ENCODE measurements at regions not wholly inside any gene's neighbourhood (a gene's known extent, or its start where the extent isn't known, plus 50 kb on each side); places are given as distances from the start of the nearest gene placed in this dataset.

- H3K27me3 ChIP-seq (ENCODE audit: control insufficient read depth, insufficient read depth, low read length), result no peaks in the 10 kb centered on the region
- no peak overlapping the region for H3K4me3 ChIP-seq (ENCODE audit: low read depth, low read length)
- no peaks in the 10 kb centered on the region for H3K36me3 ChIP-seq (ENCODE audit: control insufficient read depth, insufficient read depth, low read length)
- TF ChIP-seq CTCF (IDR thresholded peaks at IDR 0.05; ENCODE audit: insufficient read depth, low read length, poor library complexity, severe bottlenecking), result no peak
- no peak for DNase-seq (ENCODE audit: low read depth)
These were observed 70.9 kb upstream of the ETS2 start for GRCh38 chr21:38734646-38735365.

- DNase-seq (ENCODE audit: low read depth), result no peak
- Histone ChIP-seq H3K36me3 (ENCODE audit: control insufficient read depth, insufficient read depth, low read length) (no peaks in the 10 kb centered on the region), H3K27me3 (ENCODE audit: control insufficient read depth, insufficient read depth, low read length) (no peaks in the 10 kb centered on the region), H3K4me3 (ENCODE audit: low read depth, low read length) (no peak overlapping the region)
- no peak for TF ChIP-seq CTCF (IDR thresholded peaks at IDR 0.05; ENCODE audit: insufficient read depth, low read length, poor library complexity, severe bottlenecking)
These were observed 70.0 kb upstream of the ETS2 start for GRCh38 chr21:38735626-38736206.

- DNase-seq (ENCODE audit: low read depth), result no peak
- no peak for TF ChIP-seq CTCF (IDR thresholded peaks at IDR 0.05; ENCODE audit: insufficient read depth, low read length, poor library complexity, severe bottlenecking)
- Histone ChIP-seq H3K36me3 (ENCODE audit: control insufficient read depth, insufficient read depth, low read length) (no peaks in the 10 kb centered on the region), H3K4me3 (ENCODE audit: low read depth, low read length) (no peak overlapping the region), H3K27me3 (ENCODE audit: control insufficient read depth, insufficient read depth, low read length) (no peaks in the 10 kb centered on the region)
These were observed 65.6 kb upstream of the ETS2 start for GRCh38 chr21:38740090-38740489.

- Histone ChIP-seq H3K4me3 (ENCODE audit: low read depth, low read length) (no peak overlapping the region), H3K36me3 (ENCODE audit: control insufficient read depth, insufficient read depth, low read length) (no peaks in the 10 kb centered on the region), H3K27me3 (ENCODE audit: control insufficient read depth, insufficient read depth, low read length) (no peaks in the 10 kb centered on the region)
- no peak for DNase-seq (ENCODE audit: low read depth)
- TF ChIP-seq CTCF (IDR thresholded peaks at IDR 0.05; ENCODE audit: insufficient read depth, low read length, poor library complexity, severe bottlenecking), result no peak
These were observed 64.4 kb upstream of the ETS2 start for GRCh38 chr21:38741092-38741949.

GRCh38 chr21:38741950-38742256, 63.8 kb upstream of the ETS2 start:
- Histone ChIP-seq H3K36me3 (ENCODE audit: control insufficient read depth, insufficient read depth, low read length) (no peaks in the 10 kb centered on the region), H3K27me3 (ENCODE audit: control insufficient read depth, insufficient read depth, low read length) (no peaks in the 10 kb centered on the region), H3K4me3 (ENCODE audit: low read depth, low read length) (no peak overlapping the region)
- DNase-seq (ENCODE audit: low read depth), result no peak
- no peak for TF ChIP-seq CTCF (IDR thresholded peaks at IDR 0.05; ENCODE audit: insufficient read depth, low read length, poor library complexity, severe bottlenecking)
